ENCODE measurements at regions not wholly inside any gene's neighbourhood (a gene's known extent, or its start where the extent isn't known, plus 50 kb on each side); places are given as distances from the start of the nearest gene placed in this dataset.

DNA sequence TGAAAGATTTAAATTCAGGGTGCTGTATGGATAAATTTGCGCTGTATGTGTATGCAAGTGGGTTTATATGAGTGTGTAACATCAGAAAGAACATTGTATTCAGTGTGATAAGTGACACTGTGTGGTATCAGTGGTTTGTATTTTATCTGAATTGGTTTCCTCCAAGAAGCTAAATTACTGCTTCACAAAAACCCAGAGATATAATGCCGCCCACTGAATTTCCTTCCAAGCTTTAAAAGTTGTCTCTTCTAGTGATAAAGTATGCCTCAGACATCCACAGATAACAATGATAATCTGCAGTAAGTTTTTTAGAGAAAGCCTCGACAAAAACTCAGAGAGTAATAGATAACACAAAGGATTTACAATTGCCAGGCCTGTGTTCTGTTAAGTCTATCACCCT, 710.6 kb upstream of the HS3ST1 start:
- Histone ChIP-seq H3K36me3 (no peaks in the 10 kb centered on the region), H3K4me1 (no peaks in the 10 kb centered on the region), H3K27ac (no peak overlapping the region), H3K4me3 (no peak overlapping the region), H3K27me3 (no peaks in the 10 kb centered on the region), H3K9me3 (no peaks in the 10 kb centered on the region), H3K9ac (ENCODE audit: low read depth in 2 of 2, low read length in 2 of 2) (no peak overlapping the region)
- TF ChIP-seq, protein P1, sequence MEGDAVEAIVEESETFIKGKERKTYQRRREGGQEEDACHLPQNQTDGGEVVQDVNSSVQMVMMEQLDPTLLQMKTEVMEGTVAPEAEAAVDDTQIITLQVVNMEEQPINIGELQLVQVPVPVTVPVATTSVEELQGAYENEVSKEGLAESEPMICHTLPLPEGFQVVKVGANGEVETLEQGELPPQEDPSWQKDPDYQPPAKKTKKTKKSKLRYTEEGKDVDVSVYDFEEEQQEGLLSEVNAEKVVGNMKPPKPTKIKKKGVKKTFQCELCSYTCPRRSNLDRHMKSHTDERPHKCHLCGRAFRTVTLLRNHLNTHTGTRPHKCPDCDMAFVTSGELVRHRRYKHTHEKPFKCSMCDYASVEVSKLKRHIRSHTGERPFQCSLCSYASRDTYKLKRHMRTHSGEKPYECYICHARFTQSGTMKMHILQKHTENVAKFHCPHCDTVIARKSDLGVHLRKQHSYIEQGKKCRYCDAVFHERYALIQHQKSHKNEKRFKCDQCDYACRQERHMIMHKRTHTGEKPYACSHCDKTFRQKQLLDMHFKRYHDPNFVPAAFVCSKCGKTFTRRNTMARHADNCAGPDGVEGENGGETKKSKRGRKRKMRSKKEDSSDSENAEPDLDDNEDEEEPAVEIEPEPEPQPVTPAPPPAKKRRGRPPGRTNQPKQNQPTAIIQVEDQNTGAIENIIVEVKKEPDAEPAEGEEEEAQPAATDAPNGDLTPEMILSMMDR (IDR thresholded peaks at IDR 0.05) = no peak
- intact Hi-C loops (cut with DNase I) = no loop called here
- no peak for DNase-seq

DNA sequence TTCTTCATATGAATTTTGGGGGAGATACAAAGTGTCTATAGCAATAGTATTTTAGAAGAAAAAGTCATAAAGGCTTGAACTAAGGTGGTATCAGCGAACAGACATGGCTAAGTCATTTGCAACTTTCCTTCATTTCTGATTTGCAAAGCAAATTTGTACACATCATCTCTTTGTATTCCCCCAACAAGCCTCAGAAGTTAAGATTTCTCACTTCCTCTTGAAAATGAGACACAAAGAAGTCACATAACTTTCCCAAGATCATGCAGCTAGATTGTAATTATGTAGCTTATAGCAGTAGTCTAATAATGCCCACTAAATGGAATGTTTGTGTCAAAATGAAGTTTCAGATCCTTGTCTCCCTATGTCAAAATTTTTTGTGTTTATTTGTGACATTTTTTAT, 709.8 kb upstream of the HS3ST1 start:
- H3K36me3 ChIP-seq = no peaks in the 10 kb centered on the region

DNA sequence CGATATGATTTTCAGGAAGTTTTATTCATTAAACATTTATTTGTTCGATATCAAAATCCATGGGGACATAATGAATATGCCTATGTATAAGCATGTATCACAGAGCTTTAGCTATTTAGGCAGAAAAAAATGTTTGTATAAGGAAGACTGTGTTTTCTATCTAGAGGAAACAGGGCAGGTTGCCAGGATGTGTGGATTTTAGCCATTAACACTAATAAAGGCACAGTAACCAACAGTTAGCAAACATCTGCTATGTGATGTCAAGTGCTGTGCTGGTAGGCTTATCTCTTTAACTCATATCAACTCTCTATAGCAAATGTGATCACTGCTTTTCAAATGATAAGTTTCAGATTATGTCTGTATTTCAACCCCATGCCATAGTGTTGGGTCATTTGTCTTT, 708.9 kb upstream of the HS3ST1 start:
- H3K27me3 ChIP-seq = no peaks in the 10 kb centered on the region
- H3K9ac ChIP-seq (ENCODE audit: low read depth in 2 of 2, low read length in 2 of 2) = no peak overlapping the region
- TF ChIP-seq, protein P1 (IDR thresholded peaks at IDR 0.05) = no peak
- H3K4me1 ChIP-seq = no peaks in the 10 kb centered on the region
- H3K9me3 ChIP-seq = no peaks in the 10 kb centered on the region
- no peaks in the 10 kb centered on the region for H3K36me3 ChIP-seq
- DNase-seq = no peak
- no peak overlapping the region for H3K4me3 ChIP-seq
- intact Hi-C loops (cut with DNase I) = no loop called here
- H3K27ac ChIP-seq = no peak overlapping the region

More for the DNA sequence above, 709.8 kb upstream of the HS3ST1 start:
- intact Hi-C loops (cut with DNase I) = no loop called here
- Histone ChIP-seq H3K27ac (no peak overlapping the region), H3K9ac (ENCODE audit: low read depth in 2 of 2, low read length in 2 of 2) (no peak overlapping the region), H3K27me3 (no peaks in the 10 kb centered on the region), H3K9me3 (no peaks in the 10 kb centered on the region), H3K4me3 (no peak overlapping the region), H3K4me1 (no peaks in the 10 kb centered on the region)
- TF ChIP-seq, protein P1 (IDR thresholded peaks at IDR 0.05) = no peak
- DNase-seq = no peak

DNA sequence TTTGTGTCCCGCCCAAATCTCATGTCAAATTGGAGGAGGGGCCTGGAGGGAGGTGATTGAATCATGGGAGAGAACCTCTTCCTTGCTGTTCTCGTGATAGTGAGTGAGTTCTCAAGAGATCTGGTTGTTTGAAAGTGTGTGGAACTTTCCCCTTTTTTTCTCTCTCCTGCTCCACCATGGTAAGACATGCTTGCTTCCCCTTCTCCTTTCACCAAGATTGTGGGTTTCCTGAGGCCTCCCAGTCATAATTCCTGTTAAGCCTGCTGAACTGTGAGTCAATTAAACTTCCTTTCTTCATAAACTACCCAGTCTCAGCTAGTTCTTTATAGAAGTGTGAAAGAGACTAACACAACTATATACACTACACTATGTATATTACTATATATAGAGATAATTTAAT, 697.8 kb upstream of the HS3ST1 start:
- H3K27ac ChIP-seq = no peak overlapping the region
- intact Hi-C loops (cut with DNase I) = no loop called here
- H3K27me3 ChIP-seq = no peaks in the 10 kb centered on the region
- H3K9me3 ChIP-seq = no peaks in the 10 kb centered on the region
- no peak overlapping the region for H3K9ac ChIP-seq (ENCODE audit: low read depth in 2 of 2, low read length in 2 of 2)
- no peaks in the 10 kb centered on the region for H3K36me3 ChIP-seq
- DNase-seq = no peak
- H3K4me1 ChIP-seq = no peaks in the 10 kb centered on the region
- TF ChIP-seq, protein P1 (IDR thresholded peaks at IDR 0.05) = no peak
- no peak overlapping the region for H3K4me3 ChIP-seq

DNA sequence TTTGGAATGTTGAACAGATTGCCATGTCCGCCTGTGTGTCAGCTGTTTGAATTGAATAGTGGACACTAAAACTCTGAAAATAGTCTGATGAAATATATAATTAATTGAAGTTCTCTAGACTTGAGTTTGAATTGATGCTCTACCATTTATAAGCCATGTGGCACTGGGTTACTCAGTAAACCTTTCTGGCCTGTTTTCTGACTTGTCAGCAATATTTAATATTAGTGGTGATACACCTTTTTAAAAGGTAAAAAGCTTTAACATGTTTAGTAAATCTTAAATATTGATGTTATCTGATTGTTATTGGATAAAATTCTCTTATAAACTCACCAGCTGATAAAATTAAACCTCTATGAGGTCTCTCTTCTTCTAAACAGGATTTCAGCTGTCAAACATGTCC, 695.4 kb upstream of the HS3ST1 start:
- no peak overlapping the region for H3K4me3 ChIP-seq
- H3K4me1 ChIP-seq = no peaks in the 10 kb centered on the region
- no peak overlapping the region for H3K27ac ChIP-seq
- no peaks in the 10 kb centered on the region for H3K27me3 ChIP-seq
- no peaks in the 10 kb centered on the region for H3K9me3 ChIP-seq
- no peaks in the 10 kb centered on the region for H3K36me3 ChIP-seq
- intact Hi-C loops (cut with DNase I) = no loop called here
- TF ChIP-seq, protein P1 (IDR thresholded peaks at IDR 0.05) = no peak
- H3K9ac ChIP-seq (ENCODE audit: low read depth in 2 of 2, low read length in 2 of 2) = no peak overlapping the region
- DNase-seq = no peak

DNA sequence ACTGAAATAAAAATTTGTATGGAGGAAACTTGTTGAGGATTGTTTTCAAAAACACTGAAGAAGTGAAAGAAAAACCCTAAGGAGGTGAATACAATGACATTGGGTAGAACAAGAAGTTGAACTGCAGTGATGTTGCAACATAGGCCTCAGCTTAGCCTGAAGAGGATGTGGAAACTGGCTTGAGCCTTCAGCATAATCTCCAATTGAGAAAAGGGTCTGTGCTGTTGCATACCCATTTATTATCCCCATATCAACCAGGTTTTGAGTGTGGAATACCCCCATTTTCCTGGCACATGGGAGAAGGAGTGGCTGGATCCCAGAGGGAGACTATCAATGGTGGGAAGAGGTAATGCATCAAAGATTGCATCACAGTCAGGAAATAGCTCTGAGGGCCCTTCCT, 695.0 kb upstream of the HS3ST1 start:
- no peak overlapping the region for H3K4me3 ChIP-seq
- intact Hi-C loops (cut with DNase I) = no loop called here
- H3K27me3 ChIP-seq = no peaks in the 10 kb centered on the region
- no peaks in the 10 kb centered on the region for H3K36me3 ChIP-seq
- H3K4me1 ChIP-seq = no peaks in the 10 kb centered on the region
- no peaks in the 10 kb centered on the region for H3K9me3 ChIP-seq
- TF ChIP-seq, protein P1 (IDR thresholded peaks at IDR 0.05) = no peak
- H3K9ac ChIP-seq (ENCODE audit: low read depth in 2 of 2, low read length in 2 of 2) = no peak overlapping the region
- no peak for DNase-seq
- H3K27ac ChIP-seq = no peak overlapping the region

Data from colonic mucosa (tissue), 4 donors.